ENCODE measurements at regions not wholly inside any gene's neighbourhood (a gene's known extent, or its start where the extent isn't known, plus 50 kb on each side); places are given as distances from the start of the nearest gene placed in this dataset.

GRCh38 chr6:129967427-129967826, 51.0 kb upstream of the L3MBTL3 start:
- no peak for DNase-seq (ENCODE audit: low read depth, low spot score)

GRCh38 chr6:129966125-129966524, 52.3 kb upstream of the L3MBTL3 start:
- DNase-seq (ENCODE audit: low read depth, low spot score) = peak; percentile 16

GRCh38 chr6:129965096-129965495, 53.3 kb upstream of the L3MBTL3 start:
- no peak for DNase-seq (ENCODE audit: low read depth, low spot score)

GRCh38 chr6:129959358-129959930, 58.9 kb upstream of the L3MBTL3 start:
- DNase-seq (ENCODE audit: low read depth, low spot score) = no peak

GRCh38 chr6:129957941-129958898, 60.2 kb upstream of the L3MBTL3 start:
- no peak for DNase-seq (ENCODE audit: low read depth, low spot score)

GRCh38 chr6:129955584-129955983, 62.8 kb upstream of the L3MBTL3 start:
- DNase-seq (ENCODE audit: low read depth, low spot score) = no peak

- no peak for DNase-seq (ENCODE audit: low read depth, low spot score)
Observed at GRCh38 chr6:129954749-129955431, 63.5 kb upstream of the L3MBTL3 start.

GRCh38 chr6:129947797-129948196, 70.6 kb upstream of the L3MBTL3 start:
- no peak for DNase-seq (ENCODE audit: low read depth, low spot score)

- DNase-seq (ENCODE audit: low read depth, low spot score) = peak; percentile 5
Observed at GRCh38 chr6:129946439-129947140, 71.8 kb upstream of the L3MBTL3 start.

GRCh38 chr6:129943637-129944271, 74.6 kb upstream of the L3MBTL3 start:
- no peak for DNase-seq (ENCODE audit: low read depth, low spot score)

GRCh38 chr6:129940454-129941195, 77.8 kb upstream of the L3MBTL3 start:
- DNase-seq (ENCODE audit: low read depth, low spot score) = no peak

GRCh38 chr6:129938249-129939020, 77.3 kb upstream of the TMEM244 start:
- peak; percentile 8 for DNase-seq (ENCODE audit: low read depth, low spot score)

- peak; percentile 67 for DNase-seq (ENCODE audit: low read depth, low spot score)
Observed at GRCh38 chr6:129936329-129937165, 75.4 kb upstream of the TMEM244 start.

- DNase-seq (ENCODE audit: low read depth, low spot score) = no peak
Observed at GRCh38 chr6:129932321-129932720, 71.2 kb upstream of the TMEM244 start.

- DNase-seq (ENCODE audit: low read depth, low spot score) = peak; percentile 59
Observed at GRCh38 chr6:129929433-129929832, 68.3 kb upstream of the TMEM244 start.

- DNase-seq (ENCODE audit: low read depth, low spot score) = no peak
Observed at GRCh38 chr6:129923530-129924250, 62.6 kb upstream of the TMEM244 start.

- DNase-seq (ENCODE audit: low read depth, low spot score) = no peak
Observed at GRCh38 chr6:129921169-129921817, 60.2 kb upstream of the TMEM244 start.

Measured in astrocyte of the hippocampus (primary cell).